ENCODE measurements at regions not wholly inside any gene's neighbourhood (a gene's known extent, or its start where the extent isn't known, plus 50 kb on each side); places are given as distances from the start of the nearest gene placed in this dataset.
"Not testable (repeated sequence)": the region's sequence is repeated elsewhere in the genome, so short reads cannot be mapped to it uniquely, and the experiment has no call there.

DNA sequence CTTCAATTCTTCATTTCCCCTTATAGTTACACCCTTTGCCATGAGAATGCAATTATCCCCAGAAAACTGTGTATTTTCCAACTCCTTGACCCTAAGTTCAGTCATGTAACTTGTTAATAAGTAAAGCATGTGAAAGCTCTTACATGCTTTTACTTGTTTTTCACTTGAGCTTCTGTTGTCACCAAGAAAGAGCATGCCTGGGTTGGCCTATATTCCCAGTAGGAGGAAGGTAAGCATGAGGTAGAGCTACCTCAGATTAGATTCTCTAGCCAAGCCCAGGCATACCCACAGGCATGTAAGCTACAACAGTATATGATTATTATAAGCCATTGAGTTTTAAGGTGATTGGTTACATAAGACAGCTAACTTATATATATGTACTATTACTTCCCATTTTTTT is 101.7 kb upstream of the SMLR1 start:
- no peaks in the 10 kb centered on the region for H3K79me2 ChIP-seq (replicated peaks; ENCODE audit: insufficient read depth, low read length)
- no peaks in the 10 kb centered on the region for H3K27me3 ChIP-seq (ENCODE audit: insufficient read depth, low read depth, low read length)
- H3K36me3 ChIP-seq (ENCODE audit: insufficient read depth, low read length): no peaks in the 10 kb centered on the region
- H3F3A ChIP-seq (ENCODE audit: insufficient read depth, low read length, poor library complexity, severe bottlenecking): no peaks in the 10 kb centered on the region
- no peak overlapping the region for H3K4me3 ChIP-seq (ENCODE audit: low read length)
- no peak overlapping the region for H3K4me2 ChIP-seq (ENCODE audit: low read length)
- no peak overlapping the region for H2AFZ ChIP-seq (ENCODE audit: low read depth, low read length)
- H3K9ac ChIP-seq (ENCODE audit: low read length): no peak overlapping the region
- TF ChIP-seq RAD21 (conservative IDR thresholded peaks at IDR 0.05) (no peak), MXI1 (conservative IDR thresholded peaks at IDR 0.05; ENCODE audit: poor library complexity, severe bottlenecking) (no peak), POLR2AphosphoS5 (IDR thresholded peaks at IDR 0.05) (no peak), EZH2 (IDR thresholded peaks at IDR 0.05; ENCODE audit: borderline replicate concordance, insufficient read depth, low read length, poor library complexity, severe bottlenecking) (no peak), EP300 (conservative IDR thresholded peaks at IDR 0.05; ENCODE audit: poor library complexity, severe bottlenecking) (no peak), SMC3 (conservative IDR thresholded peaks at IDR 0.05; ENCODE audit: poor library complexity) (no peak), TAF1 (IDR thresholded peaks at IDR 0.05; ENCODE audit: low read depth) (no peak)
- TF ChIP-seq, protein P1, sequence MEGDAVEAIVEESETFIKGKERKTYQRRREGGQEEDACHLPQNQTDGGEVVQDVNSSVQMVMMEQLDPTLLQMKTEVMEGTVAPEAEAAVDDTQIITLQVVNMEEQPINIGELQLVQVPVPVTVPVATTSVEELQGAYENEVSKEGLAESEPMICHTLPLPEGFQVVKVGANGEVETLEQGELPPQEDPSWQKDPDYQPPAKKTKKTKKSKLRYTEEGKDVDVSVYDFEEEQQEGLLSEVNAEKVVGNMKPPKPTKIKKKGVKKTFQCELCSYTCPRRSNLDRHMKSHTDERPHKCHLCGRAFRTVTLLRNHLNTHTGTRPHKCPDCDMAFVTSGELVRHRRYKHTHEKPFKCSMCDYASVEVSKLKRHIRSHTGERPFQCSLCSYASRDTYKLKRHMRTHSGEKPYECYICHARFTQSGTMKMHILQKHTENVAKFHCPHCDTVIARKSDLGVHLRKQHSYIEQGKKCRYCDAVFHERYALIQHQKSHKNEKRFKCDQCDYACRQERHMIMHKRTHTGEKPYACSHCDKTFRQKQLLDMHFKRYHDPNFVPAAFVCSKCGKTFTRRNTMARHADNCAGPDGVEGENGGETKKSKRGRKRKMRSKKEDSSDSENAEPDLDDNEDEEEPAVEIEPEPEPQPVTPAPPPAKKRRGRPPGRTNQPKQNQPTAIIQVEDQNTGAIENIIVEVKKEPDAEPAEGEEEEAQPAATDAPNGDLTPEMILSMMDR (IDR thresholded peaks at IDR 0.05; ENCODE audit: poor library complexity, severe bottlenecking): no peak
- TF ChIP-seq, protein P2, sequence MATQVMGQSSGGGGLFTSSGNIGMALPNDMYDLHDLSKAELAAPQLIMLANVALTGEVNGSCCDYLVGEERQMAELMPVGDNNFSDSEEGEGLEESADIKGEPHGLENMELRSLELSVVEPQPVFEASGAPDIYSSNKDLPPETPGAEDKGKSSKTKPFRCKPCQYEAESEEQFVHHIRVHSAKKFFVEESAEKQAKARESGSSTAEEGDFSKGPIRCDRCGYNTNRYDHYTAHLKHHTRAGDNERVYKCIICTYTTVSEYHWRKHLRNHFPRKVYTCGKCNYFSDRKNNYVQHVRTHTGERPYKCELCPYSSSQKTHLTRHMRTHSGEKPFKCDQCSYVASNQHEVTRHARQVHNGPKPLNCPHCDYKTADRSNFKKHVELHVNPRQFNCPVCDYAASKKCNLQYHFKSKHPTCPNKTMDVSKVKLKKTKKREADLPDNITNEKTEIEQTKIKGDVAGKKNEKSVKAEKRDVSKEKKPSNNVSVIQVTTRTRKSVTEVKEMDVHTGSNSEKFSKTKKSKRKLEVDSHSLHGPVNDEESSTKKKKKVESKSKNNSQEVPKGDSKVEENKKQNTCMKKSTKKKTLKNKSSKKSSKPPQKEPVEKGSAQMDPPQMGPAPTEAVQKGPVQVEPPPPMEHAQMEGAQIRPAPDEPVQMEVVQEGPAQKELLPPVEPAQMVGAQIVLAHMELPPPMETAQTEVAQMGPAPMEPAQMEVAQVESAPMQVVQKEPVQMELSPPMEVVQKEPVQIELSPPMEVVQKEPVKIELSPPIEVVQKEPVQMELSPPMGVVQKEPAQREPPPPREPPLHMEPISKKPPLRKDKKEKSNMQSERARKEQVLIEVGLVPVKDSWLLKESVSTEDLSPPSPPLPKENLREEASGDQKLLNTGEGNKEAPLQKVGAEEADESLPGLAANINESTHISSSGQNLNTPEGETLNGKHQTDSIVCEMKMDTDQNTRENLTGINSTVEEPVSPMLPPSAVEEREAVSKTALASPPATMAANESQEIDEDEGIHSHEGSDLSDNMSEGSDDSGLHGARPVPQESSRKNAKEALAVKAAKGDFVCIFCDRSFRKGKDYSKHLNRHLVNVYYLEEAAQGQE (IDR thresholded peaks at IDR 0.05; ENCODE audit: borderline replicate concordance): no peak
- no peaks in the 10 kb centered on the region for H3K9me3 ChIP-seq (ENCODE audit: low read length)
- H4K20me1 ChIP-seq (ENCODE audit: insufficient read depth): no peaks in the 10 kb centered on the region
- H3K27ac ChIP-seq (ENCODE audit: low read length): no peak overlapping the region
- H3K9me2 ChIP-seq (ENCODE audit: insufficient read depth, low read length): no peaks in the 10 kb centered on the region

DNA sequence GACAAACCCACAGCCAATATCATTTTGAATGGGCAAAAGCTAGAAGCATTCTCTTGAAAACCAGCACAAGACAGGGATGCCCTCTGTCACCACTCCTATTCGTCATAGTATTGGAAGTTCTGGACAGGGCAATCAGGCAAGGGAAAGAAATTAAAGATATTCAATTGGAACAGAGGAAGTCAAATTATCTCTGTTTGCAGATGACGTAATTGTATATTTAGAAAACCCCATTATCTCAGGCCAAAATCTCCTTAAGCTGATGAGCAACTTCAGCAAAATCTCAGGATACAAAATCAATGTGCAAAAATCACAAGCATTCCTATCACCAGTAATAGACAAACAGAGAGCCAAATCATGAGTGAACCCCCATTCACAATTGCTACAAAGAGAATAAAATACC is 99.1 kb upstream of the SMLR1 start:
- not testable (repeated sequence) for H3K27ac ChIP-seq (ENCODE audit: low read length); H3K4me2 ChIP-seq (ENCODE audit: low read length); H2AFZ ChIP-seq (ENCODE audit: low read depth, low read length); H3K79me2 ChIP-seq (replicated peaks; ENCODE audit: insufficient read depth, low read length); H3K9me2 ChIP-seq (ENCODE audit: insufficient read depth, low read length); H3K36me3 ChIP-seq (ENCODE audit: insufficient read depth, low read length); H3K9ac ChIP-seq (ENCODE audit: low read length); H3K9me3 ChIP-seq (ENCODE audit: low read length); H3F3A ChIP-seq (ENCODE audit: insufficient read depth, low read length, poor library complexity, severe bottlenecking); H3K27me3 ChIP-seq (ENCODE audit: insufficient read depth, low read depth, low read length); H4K20me1 ChIP-seq (ENCODE audit: insufficient read depth); H3K4me3 ChIP-seq (ENCODE audit: low read length)

DNA sequence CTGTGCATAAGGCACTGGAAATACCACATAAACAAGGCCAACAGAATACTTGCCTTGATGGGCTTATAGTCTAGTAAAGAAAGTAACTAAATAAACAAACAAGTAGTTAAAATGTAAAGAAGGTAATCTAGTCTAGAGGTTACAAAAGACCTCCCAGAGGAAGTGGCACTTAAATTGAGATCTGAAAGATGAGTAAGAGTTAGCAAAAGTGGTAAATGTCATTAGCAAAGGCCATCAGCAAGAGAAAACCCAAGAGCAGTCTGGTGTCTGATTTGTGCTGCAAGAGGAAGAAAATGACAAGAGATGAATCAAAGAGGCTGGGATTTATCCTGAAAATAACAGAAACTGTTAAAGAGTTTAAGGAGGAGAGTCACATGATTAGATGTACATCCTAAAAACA is 96.6 kb upstream of the SMLR1 start:
- H3K9me3 ChIP-seq (ENCODE audit: low read length): no peaks in the 10 kb centered on the region
- H4K20me1 ChIP-seq (ENCODE audit: insufficient read depth): no peaks in the 10 kb centered on the region
- TF ChIP-seq EZH2 (IDR thresholded peaks at IDR 0.05; ENCODE audit: borderline replicate concordance, insufficient read depth, low read length, poor library complexity, severe bottlenecking): no peak
- TF ChIP-seq SMC3 (conservative IDR thresholded peaks at IDR 0.05; ENCODE audit: poor library complexity): no peak
- no peak for TF ChIP-seq RAD21 (conservative IDR thresholded peaks at IDR 0.05)
- TF ChIP-seq EP300 (conservative IDR thresholded peaks at IDR 0.05; ENCODE audit: poor library complexity, severe bottlenecking): no peak
- no peak for TF ChIP-seq POLR2AphosphoS5 (IDR thresholded peaks at IDR 0.05)
- TF ChIP-seq MXI1 (conservative IDR thresholded peaks at IDR 0.05; ENCODE audit: poor library complexity, severe bottlenecking): no peak
- TF ChIP-seq, protein P1 (IDR thresholded peaks at IDR 0.05; ENCODE audit: poor library complexity, severe bottlenecking): no peak
- TF ChIP-seq, protein P2 (IDR thresholded peaks at IDR 0.05; ENCODE audit: borderline replicate concordance): no peak
- no peak for TF ChIP-seq TAF1 (IDR thresholded peaks at IDR 0.05; ENCODE audit: low read depth)
- H3K4me3 ChIP-seq (ENCODE audit: low read length): no peak overlapping the region
- no peaks in the 10 kb centered on the region for H3K36me3 ChIP-seq (ENCODE audit: insufficient read depth, low read length)
- no peak overlapping the region for H3K27ac ChIP-seq (ENCODE audit: low read length)
- no peak overlapping the region for H2AFZ ChIP-seq (ENCODE audit: low read depth, low read length)
- H3K79me2 ChIP-seq (replicated peaks; ENCODE audit: insufficient read depth, low read length): no peaks in the 10 kb centered on the region
- no peak overlapping the region for H3K9ac ChIP-seq (ENCODE audit: low read length)
- no peaks in the 10 kb centered on the region for H3K9me2 ChIP-seq (ENCODE audit: insufficient read depth, low read length)
- H3F3A ChIP-seq (ENCODE audit: insufficient read depth, low read length, poor library complexity, severe bottlenecking): no peaks in the 10 kb centered on the region
- H3K4me2 ChIP-seq (ENCODE audit: low read length): no peak overlapping the region
- H3K27me3 ChIP-seq (ENCODE audit: insufficient read depth, low read depth, low read length): no peaks in the 10 kb centered on the region

Data from neural cell (in vitro differentiated cells).